Fibroblast of villous mesenchyme (primary cell): ENCODE measurements at regions not wholly inside any gene's neighbourhood (a gene's known extent, or its start where the extent isn't known, plus 50 kb on each side); places are given as distances from the start of the nearest gene placed in this dataset.

Experiments used
- DNase-seq: peaks from one replicate; pipeline ENCODE4 v3.0.0-alpha.2; 2010; ENCODE audit warnings: low read depth
- H3K4me3 ChIP-seq: 2 replicates; pipeline ENCODE4 v1.5.1; 2011; ENCODE audit warnings: low read depth, mild to moderate bottlenecking, low read length
- TF ChIP-seq, protein P1 (sequence below): IDR thresholded peaks from 2 replicates; pipeline ENCODE4 v1.5.1; 2012; ENCODE audit warnings: low read depth, mild to moderate bottlenecking, low read length; ENCODE audit not compliant: insufficient read depth

DNA sequence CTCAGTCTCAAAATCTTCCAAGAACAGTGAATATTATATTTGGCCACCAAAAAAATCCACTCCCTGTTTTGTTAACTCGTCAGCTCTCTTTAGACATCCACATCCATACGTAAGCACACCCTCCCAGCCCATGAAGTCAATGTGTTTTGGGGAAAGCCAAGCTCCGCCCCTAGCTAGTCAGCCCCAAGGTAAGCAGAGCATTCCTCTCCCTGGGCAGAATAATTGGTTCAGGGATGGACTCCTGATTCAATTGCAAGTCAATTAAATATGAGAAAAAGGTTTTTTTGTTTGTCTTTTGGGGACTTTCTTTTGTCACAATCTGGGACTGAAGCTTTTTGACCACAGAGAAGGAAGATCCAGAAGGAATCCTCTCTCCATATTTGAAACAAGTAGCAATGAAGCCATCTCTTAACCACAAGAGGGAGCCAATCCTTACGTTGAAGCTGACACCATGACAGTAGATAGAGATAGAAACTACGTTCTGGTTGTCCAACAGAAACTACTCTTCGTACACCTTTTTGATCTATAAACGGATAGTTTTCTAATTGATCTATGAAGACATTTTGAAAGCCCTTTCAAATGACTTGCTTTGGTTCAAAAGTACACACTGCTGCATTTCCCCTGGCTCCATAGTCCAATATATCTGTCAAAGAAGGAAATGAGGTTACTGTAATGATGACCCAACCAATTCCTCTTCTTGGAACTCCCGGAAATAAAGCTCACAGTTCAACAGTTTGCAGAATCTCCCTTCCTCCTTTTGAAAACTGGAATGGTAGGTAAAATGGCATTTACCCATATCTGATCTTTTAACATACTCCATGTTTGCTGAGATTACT lies 166.4 kb downstream of the TLE1 start:
- no peak overlapping the region for H3K4me3 ChIP-seq
- DNase-seq: peak; percentile 79
- TF ChIP-seq, protein P1, sequence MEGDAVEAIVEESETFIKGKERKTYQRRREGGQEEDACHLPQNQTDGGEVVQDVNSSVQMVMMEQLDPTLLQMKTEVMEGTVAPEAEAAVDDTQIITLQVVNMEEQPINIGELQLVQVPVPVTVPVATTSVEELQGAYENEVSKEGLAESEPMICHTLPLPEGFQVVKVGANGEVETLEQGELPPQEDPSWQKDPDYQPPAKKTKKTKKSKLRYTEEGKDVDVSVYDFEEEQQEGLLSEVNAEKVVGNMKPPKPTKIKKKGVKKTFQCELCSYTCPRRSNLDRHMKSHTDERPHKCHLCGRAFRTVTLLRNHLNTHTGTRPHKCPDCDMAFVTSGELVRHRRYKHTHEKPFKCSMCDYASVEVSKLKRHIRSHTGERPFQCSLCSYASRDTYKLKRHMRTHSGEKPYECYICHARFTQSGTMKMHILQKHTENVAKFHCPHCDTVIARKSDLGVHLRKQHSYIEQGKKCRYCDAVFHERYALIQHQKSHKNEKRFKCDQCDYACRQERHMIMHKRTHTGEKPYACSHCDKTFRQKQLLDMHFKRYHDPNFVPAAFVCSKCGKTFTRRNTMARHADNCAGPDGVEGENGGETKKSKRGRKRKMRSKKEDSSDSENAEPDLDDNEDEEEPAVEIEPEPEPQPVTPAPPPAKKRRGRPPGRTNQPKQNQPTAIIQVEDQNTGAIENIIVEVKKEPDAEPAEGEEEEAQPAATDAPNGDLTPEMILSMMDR: peak; percentile 76

DNA sequence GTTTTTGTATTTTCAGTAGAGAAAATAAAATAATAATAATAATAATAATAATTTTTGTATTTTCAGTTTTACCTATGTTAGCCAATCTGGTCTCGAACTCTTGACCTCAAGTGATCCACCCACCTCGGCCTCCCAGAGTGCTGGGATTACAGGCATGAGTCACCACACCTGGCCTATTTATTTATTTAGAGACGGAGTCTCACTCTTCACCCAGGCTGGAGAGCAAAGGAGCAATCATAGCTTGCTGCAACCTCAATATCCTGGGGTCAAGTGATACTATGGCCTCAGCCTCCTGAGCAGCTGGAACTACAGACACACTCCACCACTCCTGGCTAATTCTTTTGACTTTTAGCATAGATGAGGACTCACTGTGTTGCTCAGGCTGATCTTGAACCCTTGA lies 167.5 kb downstream of the TLE1 start:
- no peak overlapping the region for H3K4me3 ChIP-seq
- no peak for DNase-seq
- TF ChIP-seq, protein P1: no peak

DNA sequence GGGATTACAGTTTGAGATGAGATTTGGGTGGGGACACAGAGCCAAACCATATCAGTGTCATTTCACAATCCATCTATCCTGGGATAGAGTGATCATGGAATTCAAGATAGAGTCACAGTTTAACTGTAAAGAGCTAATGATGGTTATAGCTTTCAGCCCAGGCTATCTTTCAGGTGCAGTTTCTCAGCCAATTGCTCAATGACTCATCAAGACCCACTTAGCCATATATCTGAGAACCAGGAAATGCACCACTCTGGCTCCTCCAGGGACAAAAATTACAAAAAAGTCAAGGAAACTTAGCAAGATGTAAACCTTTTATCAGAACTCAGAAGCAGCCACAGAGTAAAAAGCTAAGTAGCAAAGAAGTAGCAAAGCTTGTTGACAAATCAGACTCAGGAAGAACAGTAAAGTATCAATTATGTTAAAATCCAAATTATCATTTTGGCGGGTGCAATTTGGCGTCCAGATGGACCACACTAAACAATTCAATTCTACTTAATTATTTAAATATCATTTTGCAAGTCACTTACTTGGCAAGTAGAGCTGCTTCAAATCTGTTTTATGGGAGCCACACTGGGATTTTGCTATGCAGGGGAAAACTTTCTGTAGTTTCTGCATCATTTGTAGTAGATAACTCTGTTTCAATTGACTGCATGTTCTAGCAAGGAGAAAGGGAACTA lies 169.4 kb downstream of the TLE1 start:
- H3K4me3 ChIP-seq: no peak overlapping the region
- no peak for DNase-seq
- TF ChIP-seq, protein P1: no peak

DNA sequence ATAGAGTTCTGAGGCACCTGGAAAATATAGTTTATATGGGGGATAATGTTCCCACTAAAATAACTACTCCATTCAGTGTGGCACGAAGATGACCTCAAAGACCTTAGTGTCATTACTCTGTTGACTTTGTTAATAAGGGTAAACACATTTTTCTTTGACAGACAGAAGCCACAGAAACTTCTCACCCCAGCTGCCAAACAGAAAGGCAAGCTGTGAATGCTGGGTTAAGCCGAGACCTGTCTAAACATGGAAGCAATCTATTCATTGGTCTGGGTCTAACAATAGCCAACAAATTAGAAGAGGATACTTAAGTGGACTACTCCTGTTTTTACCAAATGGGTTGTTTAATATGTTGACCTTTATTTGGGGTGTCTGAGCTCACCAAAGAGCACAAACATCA lies 171.4 kb downstream of the TLE1 start:
- TF ChIP-seq, protein P1: no peak
- DNase-seq: no peak
- H3K4me3 ChIP-seq: no peak overlapping the region

DNA sequence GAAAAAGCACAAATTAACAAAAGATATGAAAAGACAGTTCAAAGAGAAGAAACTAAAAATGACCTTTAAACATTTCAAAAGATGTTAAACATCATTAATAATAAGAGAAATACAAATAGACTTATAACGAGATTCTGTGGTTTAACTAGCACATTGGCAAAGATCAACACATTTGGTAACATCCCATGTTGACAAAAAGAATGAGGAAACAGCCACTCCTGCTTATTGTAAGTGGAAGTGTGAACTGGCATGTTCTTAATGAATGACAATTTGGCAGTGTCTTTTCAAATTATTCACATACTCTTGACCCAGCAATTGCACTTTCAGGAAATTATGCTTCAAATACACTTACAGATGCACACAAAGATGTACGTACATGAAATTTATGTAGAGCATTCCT lies 176.3 kb downstream of the TLE1 start:
- no peak overlapping the region for H3K4me3 ChIP-seq
- TF ChIP-seq, protein P1: no peak
- no peak for DNase-seq

DNA sequence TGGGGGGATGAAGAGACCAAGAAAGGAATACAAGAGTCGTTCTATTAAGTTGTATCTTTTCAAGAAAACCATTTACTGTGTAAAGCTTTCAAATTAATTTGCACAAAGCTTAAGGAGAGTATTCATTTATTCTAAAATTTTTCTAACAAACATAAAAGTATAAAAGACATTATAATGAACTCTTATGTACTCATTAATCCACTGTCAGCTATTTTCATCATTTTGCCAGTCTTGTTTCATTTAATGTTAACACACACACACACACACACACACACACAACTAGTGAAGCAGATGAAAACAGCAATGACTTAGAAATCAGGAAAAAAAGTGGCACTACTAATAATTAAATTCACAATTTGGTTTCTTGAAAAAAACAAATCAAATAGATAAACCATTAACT lies 176.7 kb downstream of the TLE1 start:
- TF ChIP-seq, protein P1: no peak
- no peak for DNase-seq

More for the DNA sequence above, 176.7 kb downstream of the TLE1 start:
- H3K4me3 ChIP-seq: no peak overlapping the region
